Heart left ventricle (tissue), 16 donors: ENCODE measurements at regions not wholly inside any gene's neighbourhood (a gene's known extent, or its start where the extent isn't known, plus 50 kb on each side); places are given as distances from the start of the nearest gene placed in this dataset.

Source experiments
- ATAC-seq, 4 donors: fragments of 200-7000 bp; cut with Tn5 transposase; one replicate each; pipeline ENCODE4 v1.9.1; 2020 to 2022; ENCODE audit warnings: moderate library complexity in 4 of 4, mild to moderate bottlenecking in 3 of 4, moderate number of reproducible peaks in 1 of 4
- DNase-seq, 5 donors: peaks; one replicate each; pipeline ENCODE4 v3.0.0-alpha.2; 2020
- H3K27ac ChIP-seq, 12 donors: fragments of 200-600 bp; sonication (generic) in 4 of 12; one replicate each; pipeline versions ENCODE4 v1.5.0 to v1.8.0; 2016 to 2022; ENCODE audit warnings: mild to moderate bottlenecking in 2 of 12
- H3K27me3 ChIP-seq, 9 donors: fragments of 200-600 bp; sonication (generic) in 2 of 9; one replicate each; pipeline versions ENCODE4 v1.5.1 to v1.8.0; 2016 to 2022; ENCODE audit warnings: mild to moderate bottlenecking in 3 of 9
- H3K36me3 ChIP-seq, 9 donors: fragments of 200-600 bp; sonication (generic) in 2 of 9; one replicate each; pipeline versions ENCODE4 v1.5.0 to v1.8.0; 2018 to 2022; ENCODE audit warnings: mild to moderate bottlenecking in 2 of 9
- H3K4me1 ChIP-seq, 12 donors: fragments of 200-600 bp; sonication (generic) in 4 of 12; one replicate each; pipeline versions ENCODE4 v1.5.0 to v1.8.0; 2016 to 2022; ENCODE audit warnings: mild to moderate bottlenecking in 3 of 12
- H3K4me3 ChIP-seq, 12 donors: fragments of 200-600 bp; sonication (generic) in 4 of 12; one replicate each; pipeline versions ENCODE4 v1.5.0 to v1.8.0; 2017 to 2022; ENCODE audit warnings: mild to moderate bottlenecking in 9 of 12, moderate library complexity in 4 of 12
- H3K9me3 ChIP-seq, 12 donors: fragments of 200-600 bp; sonication (generic) in 4 of 12; one replicate each; pipeline versions ENCODE4 v1.5.0 to v1.8.0; 2016 to 2022; ENCODE audit warnings: mild to moderate bottlenecking in 1 of 12
- CTCF ChIP-seq, 12 donors: fragments of 200-600 bp; sonication (generic) in 4 of 12; IDR thresholded peaks; one replicate each; pipeline versions ENCODE4 v1.5.0 to v1.8.0; 2018 to 2022; ENCODE audit warnings: antibody characterized with exemption in 12 of 12, mild to moderate bottlenecking in 5 of 12
- POLR2A ChIP-seq, 2 donors: fragments of 450-650 bp; IDR thresholded peaks; one replicate each; pipeline ENCODE4 v1.6.1; 2017; ENCODE audit warnings: antibody characterized with exemption in 2 of 2, mild to moderate bottlenecking in 2 of 2, moderate library complexity in 2 of 2
- WGBS, 4 donors: extraction: QIAGEN DNeasy Blood & Tissue Kit in 2 of 4; methylation state at CpG; one replicate each; pipeline versions ENCODE4 v1.1.5 to v1.1.7; 2013 to 2018; 5-methylcytosine and 5-hydroxymethylcytosine counted together
- intact Hi-C, 10 donors: fragments of 100-400 bp; cut with DNase I; formaldehyde crosslinking; loops; one replicate each; pipeline versions ENCODE4 v1.11.1 to v1.14.2; 2022
- donor health status: ischemic (EF 13 %, LVEDD 7.1; RV severe dilation, severe dysfunction).
- donor health status: healthy with polysubstance abuse.
- donor health status: DM: no; HTN: yes; CAD: no.
- donor health status: DM: no; HTN: no; CAD: no.
- donor health status: ischemic (EF 25% LVEDD 6.9; RV normal size, moderate dysfunction).
- donor health status: ischemic (EF 25% LVEDD 5.7; RV mildly dilated, moderate dysfunction).
- donor health status: healthy.
- donor health status: DM: yes; HTN: yes; CAD: no.
- donor health status: ischemic (EF 35%, LVEDD 5.7; RV mildly dilated, moderate dysfunction).
- donor health status: nonischemic (EF 11% LVEDD 7.7; RV severe dilation, severe dysfunction).
- donor health status: DM: yes; HTN: yes; CAD: no.
- donor health status: PGD.
- donor health status: ischemic (EF 29% LVEDD 5.4; RV normal size, mild dysfunction).
- donor health status: nonischemic (EF 23%, LVEDD 6.1; RV moderate dilation, normal function).

GRCh38 chr11:114964676-114965214 lies 286.4 kb downstream of the NXPE2 start:
- no peak overlapping the region for H3K4me3 ChIP-seq
- H3K4me1 ChIP-seq, result no peaks in the 10 kb centered on the region
- TF ChIP-seq POLR2A (IDR thresholded peaks at IDR 0.05) (no peak), CTCF (IDR thresholded peaks at IDR 0.05) (no peak)
- DNase-seq (no peak), ATAC-seq (no peak)
- no peaks in the 10 kb centered on the region for H3K9me3 ChIP-seq
- no peaks in the 10 kb centered on the region for H3K27me3 ChIP-seq
- no peaks in the 10 kb centered on the region for H3K36me3 ChIP-seq
- intact Hi-C loops, result no loop called here
- 72 to 78% (median 74%) methylated on average over 4 of the region's 4 CpGs for WGBS, 4 donors
- H3K27ac ChIP-seq, result no peak overlapping the region

- no peak overlapping the region for H3K4me3 ChIP-seq
- H3K27ac ChIP-seq, result peak overlapping the region in 7 of 12 donors; percentile 19 to 72 (median 52)
- intact Hi-C loops, result loop anchor here in 2 of 10 donors (5.0 to 10.0 kb wide), 2 partner anchors 134 to 196 kb away; no protein-coding TSS in a partner anchor
- DNase-seq (no peak), ATAC-seq (peak; percentile 67 to 92 (median 90))
- TF ChIP-seq POLR2A (IDR thresholded peaks at IDR 0.05) (no peak), CTCF (IDR thresholded peaks at IDR 0.05) (no peak)
- WGBS, 4 donors, result 40 to 52% (median 49%) methylated on average over 9 of the region's 9 CpGs
- H3K27me3 ChIP-seq, result no peaks in the 10 kb centered on the region
- no peaks in the 10 kb centered on the region for H3K36me3 ChIP-seq
- no peaks in the 10 kb centered on the region for H3K9me3 ChIP-seq
- peaks cover 0 to 10% (median 0%) of the 10 kb centered on the region in 12 donors for H3K4me1 ChIP-seq
Measured at GRCh38 chr11:114970927-114971645, 292.8 kb downstream of the NXPE2 start.

GRCh38 chr11:114972105-114972504 lies 293.8 kb downstream of the NXPE2 start:
- no peak overlapping the region for H3K4me3 ChIP-seq
- TF ChIP-seq POLR2A (IDR thresholded peaks at IDR 0.05), result no peak
- TF ChIP-seq CTCF (IDR thresholded peaks at IDR 0.05), result no peak
- peaks cover 0 to 10% (median 0%) of the 10 kb centered on the region in 12 donors for H3K4me1 ChIP-seq
- no peaks in the 10 kb centered on the region for H3K27me3 ChIP-seq
- ATAC-seq (no peak), DNase-seq (no peak)
- no peak overlapping the region for H3K27ac ChIP-seq
- no peaks in the 10 kb centered on the region for H3K9me3 ChIP-seq
- no peaks in the 10 kb centered on the region for H3K36me3 ChIP-seq
- intact Hi-C loops, result loop anchor here in 2 of 10 donors (5.0 to 10.0 kb wide), 2 partner anchors 133 to 195 kb away; no protein-coding TSS in a partner anchor
- 35 to 52% (median 40%) methylated on average over 2 of the region's 2 CpGs for WGBS, 4 donors

- DNase-seq, result no peak
- peak in 1 of 4 donors; percentile 34 for ATAC-seq
- Histone ChIP-seq H3K4me1 (peaks cover 0 to 3% (median 0%) of the 10 kb centered on the region in 12 donors), H3K4me3 (no peak overlapping the region), H3K9me3 (no peaks in the 10 kb centered on the region), H3K27me3 (no peaks in the 10 kb centered on the region), H3K27ac (no peak overlapping the region), H3K36me3 (no peaks in the 10 kb centered on the region)
- intact Hi-C loops, result loop anchor here in 1 of 10 donors (10.0 kb wide), 1 partner anchor 127 kb away; no protein-coding TSS in a partner anchor
- TF ChIP-seq POLR2A (IDR thresholded peaks at IDR 0.05) (no peak), CTCF (IDR thresholded peaks at IDR 0.05) (no peak)
- 52 to 65% (median 58%) methylated on average over 4 of the region's 4 CpGs for WGBS, 4 donors
Measured at GRCh38 chr11:114977651-114978050, 299.3 kb downstream of the NXPE2 start.
